Type B pancreatic cell (in vitro differentiated cells): ENCODE measurements at regions not wholly inside any gene's neighbourhood (a gene's known extent, or its start where the extent isn't known, plus 50 kb on each side); places are given as distances from the start of the nearest gene placed in this dataset.

Experiments used
- DNase-seq: peaks from one replicate; pipeline ENCODE4 v3.0.0; 2021; ENCODE audit warnings: mixed read lengths; ENCODE audit not compliant: unreplicated experiment; ENCODE audit errors: extremely low spot score
- H3K27ac Mint-ChIP-seq: 2 replicates; pipeline ENCODE4 v1.8.0; 2021; ENCODE audit warnings: mild to moderate bottlenecking, mixed read lengths
- H3K27me3 Mint-ChIP-seq: 2 replicates; pipeline ENCODE4 v1.8.0; 2021; ENCODE audit warnings: mixed read lengths
- H3K36me3 Mint-ChIP-seq: 2 replicates; pipeline ENCODE4 v1.8.0; 2021; ENCODE audit warnings: mixed read lengths
- H3K4me1 Mint-ChIP-seq: one replicate; pipeline ENCODE4 v1.8.0; 2021; ENCODE audit warnings: mixed read lengths; ENCODE audit not compliant: unreplicated experiment
- H3K4me3 Mint-ChIP-seq: 2 replicates; pipeline ENCODE4 v1.8.0; 2021; ENCODE audit warnings: mild to moderate bottlenecking, mixed read lengths
- H3K9me3 Mint-ChIP-seq: 2 replicates; pipeline ENCODE4 v1.8.0; 2021; ENCODE audit warnings: mixed read lengths
- TF ChIP-seq, protein P1 (sequence below): fragments of 200-600 bp; sonication (generic); conservative IDR thresholded peaks from 2 replicates; pipeline ENCODE4 v1.5.0; 2021; ENCODE audit warnings: antibody characterized with exemption, mild to moderate bottlenecking

DNA sequence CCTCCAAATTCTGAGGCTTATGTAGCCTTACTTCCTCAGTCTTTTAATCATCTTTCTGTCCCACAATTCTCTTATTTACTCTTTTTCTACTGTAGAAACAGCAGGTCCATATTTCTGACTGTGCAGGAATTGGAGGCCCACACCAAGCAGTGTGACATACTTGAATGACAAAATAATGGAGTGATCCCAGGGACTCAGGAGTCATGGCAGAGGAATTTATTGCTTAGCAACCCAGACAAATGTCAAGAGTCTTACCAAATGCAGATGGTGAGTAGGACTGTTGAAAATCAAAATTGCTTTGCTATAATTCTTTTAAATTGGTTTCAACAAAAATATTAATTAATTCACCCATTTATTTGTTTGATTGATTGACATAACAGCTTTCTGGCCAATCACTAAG lies 59.9 kb downstream of the HTR1B start:
- H3K9me3 Mint-ChIP-seq: no peaks in the 10 kb centered on the region
- H3K27ac Mint-ChIP-seq: no peak overlapping the region
- TF ChIP-seq, protein P1, sequence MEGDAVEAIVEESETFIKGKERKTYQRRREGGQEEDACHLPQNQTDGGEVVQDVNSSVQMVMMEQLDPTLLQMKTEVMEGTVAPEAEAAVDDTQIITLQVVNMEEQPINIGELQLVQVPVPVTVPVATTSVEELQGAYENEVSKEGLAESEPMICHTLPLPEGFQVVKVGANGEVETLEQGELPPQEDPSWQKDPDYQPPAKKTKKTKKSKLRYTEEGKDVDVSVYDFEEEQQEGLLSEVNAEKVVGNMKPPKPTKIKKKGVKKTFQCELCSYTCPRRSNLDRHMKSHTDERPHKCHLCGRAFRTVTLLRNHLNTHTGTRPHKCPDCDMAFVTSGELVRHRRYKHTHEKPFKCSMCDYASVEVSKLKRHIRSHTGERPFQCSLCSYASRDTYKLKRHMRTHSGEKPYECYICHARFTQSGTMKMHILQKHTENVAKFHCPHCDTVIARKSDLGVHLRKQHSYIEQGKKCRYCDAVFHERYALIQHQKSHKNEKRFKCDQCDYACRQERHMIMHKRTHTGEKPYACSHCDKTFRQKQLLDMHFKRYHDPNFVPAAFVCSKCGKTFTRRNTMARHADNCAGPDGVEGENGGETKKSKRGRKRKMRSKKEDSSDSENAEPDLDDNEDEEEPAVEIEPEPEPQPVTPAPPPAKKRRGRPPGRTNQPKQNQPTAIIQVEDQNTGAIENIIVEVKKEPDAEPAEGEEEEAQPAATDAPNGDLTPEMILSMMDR: no peak
- H3K27me3 Mint-ChIP-seq: no peaks in the 10 kb centered on the region
- no peaks in the 10 kb centered on the region for H3K4me1 Mint-ChIP-seq
- no peak for DNase-seq
- H3K4me3 Mint-ChIP-seq: no peak overlapping the region
- no peaks in the 10 kb centered on the region for H3K36me3 Mint-ChIP-seq

DNA sequence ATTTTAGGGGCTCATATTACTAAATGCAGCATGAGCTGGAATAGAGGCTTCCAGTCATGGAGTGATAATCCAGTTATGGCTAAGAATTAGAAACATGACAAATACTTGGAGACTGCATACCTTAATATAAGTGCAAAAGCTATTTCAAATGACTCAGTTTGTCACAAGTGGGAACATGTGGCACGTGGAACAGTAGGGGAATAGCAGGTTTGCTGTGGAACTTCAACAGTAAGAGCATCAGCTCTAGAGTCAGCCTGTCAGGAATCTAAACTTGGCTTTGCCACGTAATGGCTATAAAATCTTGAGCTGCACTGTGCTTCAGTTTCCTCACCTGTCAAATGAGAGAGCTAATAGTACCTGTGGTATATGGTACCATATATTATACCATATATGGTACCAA lies 62.1 kb downstream of the HTR1B start:
- TF ChIP-seq, protein P1: no peak
- H3K9me3 Mint-ChIP-seq: peaks cover 4% of the 10 kb centered on the region
- no peaks in the 10 kb centered on the region for H3K27me3 Mint-ChIP-seq
- H3K4me1 Mint-ChIP-seq: no peaks in the 10 kb centered on the region
- DNase-seq: no peak
- H3K4me3 Mint-ChIP-seq: no peak overlapping the region
- H3K36me3 Mint-ChIP-seq: no peaks in the 10 kb centered on the region
- no peak overlapping the region for H3K27ac Mint-ChIP-seq

DNA sequence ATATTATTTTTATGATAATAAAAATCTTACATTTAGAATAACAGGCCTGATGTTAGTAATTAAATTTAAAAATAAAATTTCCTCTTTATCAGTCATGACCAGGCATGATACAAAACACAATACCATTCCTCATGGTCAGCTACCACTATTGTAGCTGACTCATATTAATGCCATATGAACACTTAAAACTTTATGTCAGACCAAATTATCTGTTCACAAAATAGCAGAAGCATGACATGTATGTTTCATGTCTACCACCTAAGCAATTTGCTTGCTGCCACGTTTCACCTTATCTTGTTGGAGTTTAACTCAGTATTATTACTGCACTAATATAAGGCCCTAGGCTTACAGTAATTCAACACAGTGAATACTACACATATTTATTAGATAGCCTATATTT lies 65.7 kb downstream of the HTR1B start:
- no peak for DNase-seq

DNA sequence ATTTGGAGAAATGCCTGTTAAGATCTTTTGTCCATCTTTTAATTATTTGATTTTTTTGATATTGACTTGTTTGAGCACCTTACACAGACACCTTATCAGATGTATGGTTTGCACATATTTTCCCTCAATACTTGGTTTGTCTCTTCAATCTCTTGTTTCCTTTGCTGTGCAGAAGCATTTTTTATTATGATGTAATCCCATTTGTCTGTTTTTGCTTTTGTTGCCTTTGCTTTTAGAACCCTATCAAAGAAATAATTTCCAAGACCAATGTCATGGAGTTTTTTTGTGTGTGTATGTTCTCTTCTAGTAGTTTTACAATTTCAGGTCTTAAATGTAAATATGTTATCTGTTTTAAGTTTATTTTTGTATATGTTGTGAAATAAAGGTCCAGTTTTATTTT lies 73.9 kb downstream of the HTR1B start:
- H3K36me3 Mint-ChIP-seq: no peaks in the 10 kb centered on the region
- H3K27ac Mint-ChIP-seq: no peak overlapping the region
- no peaks in the 10 kb centered on the region for H3K9me3 Mint-ChIP-seq
- no peak overlapping the region for H3K4me3 Mint-ChIP-seq
- no peaks in the 10 kb centered on the region for H3K27me3 Mint-ChIP-seq
- H3K4me1 Mint-ChIP-seq: no peaks in the 10 kb centered on the region
- no peak for DNase-seq
- TF ChIP-seq, protein P1: no peak

More for the DNA sequence above, 65.7 kb downstream of the HTR1B start:
- Mint-ChIP-seq H3K27me3 (no peaks in the 10 kb centered on the region), H3K4me1 (no peaks in the 10 kb centered on the region), H3K36me3 (no peaks in the 10 kb centered on the region), H3K27ac (no peak overlapping the region), H3K9me3 (peaks cover 4% of the 10 kb centered on the region), H3K4me3 (no peak overlapping the region)
- TF ChIP-seq, protein P1: no peak

DNA sequence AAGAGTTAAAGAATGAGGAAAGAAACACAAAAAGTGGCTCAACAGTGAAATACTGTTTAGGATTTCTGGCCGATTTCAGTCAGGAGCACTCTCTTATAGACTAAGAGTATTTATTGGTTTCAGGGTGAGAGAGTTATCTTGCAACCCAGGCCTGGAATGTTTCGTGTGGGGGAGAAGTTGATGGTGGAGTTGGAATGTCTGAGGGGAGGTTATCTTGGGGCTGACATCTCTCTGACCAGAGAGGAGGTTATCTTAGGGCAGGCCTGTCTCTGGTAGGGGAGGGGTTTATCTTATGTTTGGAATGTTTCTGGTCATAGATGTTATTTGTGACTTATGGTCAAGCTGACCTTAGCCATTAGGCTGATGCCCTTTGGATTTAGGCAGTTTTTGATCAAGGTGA lies 80.3 kb downstream of the HTR1B start:
- DNase-seq: no peak
- Mint-ChIP-seq H3K27ac (no peak overlapping the region), H3K4me3 (no peak overlapping the region), H3K4me1 (no peaks in the 10 kb centered on the region), H3K9me3 (no peaks in the 10 kb centered on the region), H3K27me3 (no peaks in the 10 kb centered on the region), H3K36me3 (no peaks in the 10 kb centered on the region)
- TF ChIP-seq, protein P1: no peak

DNA sequence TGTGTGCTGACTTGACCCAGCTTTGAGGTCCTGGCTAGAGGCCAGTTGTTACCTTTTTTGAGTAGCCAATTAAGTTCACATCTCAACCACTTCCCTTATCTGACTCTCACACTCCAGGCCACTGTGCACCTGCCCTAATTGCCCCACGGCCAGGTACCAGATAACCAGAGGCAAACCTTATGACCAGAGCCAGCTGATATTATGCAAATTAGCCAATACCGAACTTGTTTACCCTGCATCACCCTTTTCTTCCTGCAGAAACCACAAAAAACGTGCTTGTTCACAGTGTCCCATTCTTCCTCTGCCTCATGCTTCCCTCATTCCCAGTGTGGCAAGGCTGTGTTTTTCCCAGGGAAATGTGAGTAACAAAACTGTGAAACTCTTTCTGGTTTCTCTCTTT lies 89.3 kb downstream of the HTR1B start:
- Mint-ChIP-seq H3K9me3 (no peaks in the 10 kb centered on the region), H3K4me1 (no peaks in the 10 kb centered on the region), H3K36me3 (no peaks in the 10 kb centered on the region), H3K27me3 (no peaks in the 10 kb centered on the region), H3K4me3 (no peak overlapping the region), H3K27ac (no peak overlapping the region)
- TF ChIP-seq, protein P1: no peak
- DNase-seq: no peak
